Left renal pelvis (tissue), 4 donors: ENCODE measurements at regions not wholly inside any gene's neighbourhood (a gene's known extent, or its start where the extent isn't known, plus 50 kb on each side); places are given as distances from the start of the nearest gene placed in this dataset.

Experiments
- DNase-seq, 4 donors: peaks; one replicate each; pipeline ENCODE4 v3.0.0-alpha.2; 2013; ENCODE audit warnings: low read depth in 4 of 4, low spot score in 3 of 4

- no peak for DNase-seq
Measured at GRCh38 chr2:120666433-120666832, 69.2 kb upstream of the GLI2 start.

GRCh38 chr2:120667981-120668380 lies 67.7 kb upstream of the GLI2 start:
- DNase-seq: no peak

- DNase-seq: no peak
Measured at GRCh38 chr2:120669121-120669952, 66.3 kb upstream of the GLI2 start.

- DNase-seq: no peak
Measured at GRCh38 chr2:120669971-120670370, 65.7 kb upstream of the GLI2 start.

- no peak for DNase-seq
Measured at GRCh38 chr2:120670371-120670770, 65.3 kb upstream of the GLI2 start.

GRCh38 chr2:120670771-120671480 lies 64.7 kb upstream of the GLI2 start:
- no peak for DNase-seq

GRCh38 chr2:120672526-120673204 lies 63.0 kb upstream of the GLI2 start:
- DNase-seq: no peak

- no peak for DNase-seq
Measured at GRCh38 chr2:120673205-120673550, 62.5 kb upstream of the GLI2 start.

GRCh38 chr2:120673571-120674061 lies 62.1 kb upstream of the GLI2 start:
- no peak for DNase-seq

- DNase-seq: no peak
Measured at GRCh38 chr2:120674246-120675170, 61.2 kb upstream of the GLI2 start.

GRCh38 chr2:120675460-120676130 lies 60.1 kb upstream of the GLI2 start:
- no peak for DNase-seq

- no peak for DNase-seq
Measured at GRCh38 chr2:120677221-120677620, 58.4 kb upstream of the GLI2 start.

- DNase-seq: no peak
Measured at GRCh38 chr2:120677696-120678247, 57.9 kb upstream of the GLI2 start.

GRCh38 chr2:120678251-120678650 lies 57.4 kb upstream of the GLI2 start:
- no peak for DNase-seq

- no peak for DNase-seq
Measured at GRCh38 chr2:120678926-120679325, 56.7 kb upstream of the GLI2 start.

GRCh38 chr2:120679526-120679925 lies 56.1 kb upstream of the GLI2 start:
- no peak for DNase-seq

GRCh38 chr2:120680136-120680761 lies 55.4 kb upstream of the GLI2 start:
- peak; percentile 57 to 79 (median 71) for DNase-seq

- DNase-seq: no peak
Measured at GRCh38 chr2:120681181-120681580, 54.5 kb upstream of the GLI2 start.

- no peak for DNase-seq
Measured at GRCh38 chr2:120681696-120682288, 53.9 kb upstream of the GLI2 start.
